WERI-Rb-1 (cell line): ENCODE measurements at regions not wholly inside any gene's neighbourhood (a gene's known extent, or its start where the extent isn't known, plus 50 kb on each side); places are given as distances from the start of the nearest gene placed in this dataset.
A peak's percentile ranks its signal among the peaks of the same experiment; 100 is the strongest.

Experiments
- DNase-seq: peaks from one replicate; pipeline ENCODE4 v3.0.0-alpha.2; 2020
- H3K27ac ChIP-seq: fragments of 250-450 bp; sonication (Bioruptor Pico); 2 replicates; pipeline ENCODE4 v1.5.1; 2020; ENCODE audit warnings: mild to moderate bottlenecking, moderate library complexity
- H3K27me3 ChIP-seq: fragments of 250-450 bp; sonication (Bioruptor Pico); 2 replicates; pipeline ENCODE4 v1.5.1; 2021; ENCODE audit warnings: mild to moderate bottlenecking, low read depth, moderate library complexity; ENCODE audit not compliant: insufficient read depth, severe bottlenecking
- H3K36me3 ChIP-seq: fragments of 250-450 bp; sonication (Bioruptor Pico); 2 replicates; pipeline ENCODE4 v1.5.1; 2020; ENCODE audit warnings: mild to moderate bottlenecking, moderate library complexity
- H3K4me3 ChIP-seq: 2 replicates; pipeline ENCODE4 v1.5.1; 2011; ENCODE audit warnings: low read depth, mild to moderate bottlenecking, control low read depth, low read length
- H3K9me3 ChIP-seq: fragments of 250-450 bp; sonication (Bioruptor Pico); 2 replicates; pipeline ENCODE4 v1.5.1; 2021; ENCODE audit warnings: mild to moderate bottlenecking, moderate library complexity; ENCODE audit not compliant: severe bottlenecking
- TF ChIP-seq, protein P1 (sequence below): IDR thresholded peaks from 2 replicates; pipeline ENCODE4 v1.5.1; 2011; ENCODE audit warnings: low read depth, mild to moderate bottlenecking, control low read depth, inconsistent platforms, low read length

DNA sequence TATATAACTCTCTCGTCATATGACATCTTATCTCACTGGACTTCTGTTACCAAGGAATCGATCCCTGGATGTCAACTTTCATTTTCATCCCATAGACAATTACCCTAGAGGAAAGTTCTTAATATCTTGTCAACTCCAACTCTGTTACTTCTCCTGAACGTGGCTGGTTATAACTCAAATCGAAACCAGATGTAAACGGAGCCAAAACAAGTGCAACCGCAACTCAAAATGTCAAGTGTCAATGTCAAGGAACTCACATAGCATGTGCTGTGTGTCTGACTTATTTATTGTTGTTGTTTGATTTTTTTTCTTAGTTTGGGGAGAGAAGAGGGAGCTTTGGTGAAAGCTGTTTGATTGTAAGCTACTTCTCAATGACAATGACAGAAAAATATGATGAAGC is 108.6 kb downstream of the VIP start:
- Histone ChIP-seq H3K27ac (no peak overlapping the region), H3K27me3 (peaks cover 7% of the 10 kb centered on the region), H3K4me3 (no peak overlapping the region), H3K9me3 (no peaks in the 10 kb centered on the region), H3K36me3 (no peaks in the 10 kb centered on the region)
- TF ChIP-seq, protein P1, sequence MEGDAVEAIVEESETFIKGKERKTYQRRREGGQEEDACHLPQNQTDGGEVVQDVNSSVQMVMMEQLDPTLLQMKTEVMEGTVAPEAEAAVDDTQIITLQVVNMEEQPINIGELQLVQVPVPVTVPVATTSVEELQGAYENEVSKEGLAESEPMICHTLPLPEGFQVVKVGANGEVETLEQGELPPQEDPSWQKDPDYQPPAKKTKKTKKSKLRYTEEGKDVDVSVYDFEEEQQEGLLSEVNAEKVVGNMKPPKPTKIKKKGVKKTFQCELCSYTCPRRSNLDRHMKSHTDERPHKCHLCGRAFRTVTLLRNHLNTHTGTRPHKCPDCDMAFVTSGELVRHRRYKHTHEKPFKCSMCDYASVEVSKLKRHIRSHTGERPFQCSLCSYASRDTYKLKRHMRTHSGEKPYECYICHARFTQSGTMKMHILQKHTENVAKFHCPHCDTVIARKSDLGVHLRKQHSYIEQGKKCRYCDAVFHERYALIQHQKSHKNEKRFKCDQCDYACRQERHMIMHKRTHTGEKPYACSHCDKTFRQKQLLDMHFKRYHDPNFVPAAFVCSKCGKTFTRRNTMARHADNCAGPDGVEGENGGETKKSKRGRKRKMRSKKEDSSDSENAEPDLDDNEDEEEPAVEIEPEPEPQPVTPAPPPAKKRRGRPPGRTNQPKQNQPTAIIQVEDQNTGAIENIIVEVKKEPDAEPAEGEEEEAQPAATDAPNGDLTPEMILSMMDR = no peak
- no peak for DNase-seq

DNA sequence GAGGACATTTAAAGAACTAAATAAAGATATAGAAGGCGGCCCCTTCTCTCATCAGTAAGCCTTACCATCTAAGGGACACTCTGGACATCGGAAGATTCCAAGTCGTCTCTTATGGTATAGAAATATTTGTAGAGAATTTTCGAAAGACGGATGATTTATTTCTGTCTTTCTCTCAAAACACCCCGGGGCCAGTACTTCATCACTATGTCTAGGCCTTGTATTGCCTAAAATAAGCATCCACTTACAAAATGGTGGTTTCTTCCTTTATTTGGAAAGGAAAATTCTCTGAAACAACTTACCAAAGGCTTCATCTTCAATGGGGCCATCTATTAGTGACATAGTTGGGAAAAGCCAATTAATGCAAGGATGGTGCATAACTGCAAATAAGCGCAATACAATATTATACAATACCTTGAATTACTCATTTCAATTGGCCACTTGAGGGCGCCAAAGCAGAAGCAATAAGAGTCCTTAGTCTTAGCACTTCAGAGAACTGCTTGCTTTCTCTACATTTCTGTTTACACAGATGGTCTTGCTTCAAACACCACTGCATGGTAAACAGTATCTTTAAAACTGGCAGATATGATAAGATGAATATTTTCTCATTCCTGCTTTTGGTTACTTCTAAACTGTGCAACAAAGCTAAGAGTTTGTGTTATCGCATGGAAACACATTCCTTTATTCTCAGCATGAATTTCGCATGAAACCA is 113.2 kb downstream of the VIP start:
- H3K27ac ChIP-seq = no peak overlapping the region
- DNase-seq = peak; percentile 58
- H3K4me3 ChIP-seq = no peak overlapping the region
- H3K27me3 ChIP-seq = peaks cover 2% of the 10 kb centered on the region
- TF ChIP-seq, protein P1 = peak; percentile 47
- no peaks in the 10 kb centered on the region for H3K9me3 ChIP-seq
- no peaks in the 10 kb centered on the region for H3K36me3 ChIP-seq

DNA sequence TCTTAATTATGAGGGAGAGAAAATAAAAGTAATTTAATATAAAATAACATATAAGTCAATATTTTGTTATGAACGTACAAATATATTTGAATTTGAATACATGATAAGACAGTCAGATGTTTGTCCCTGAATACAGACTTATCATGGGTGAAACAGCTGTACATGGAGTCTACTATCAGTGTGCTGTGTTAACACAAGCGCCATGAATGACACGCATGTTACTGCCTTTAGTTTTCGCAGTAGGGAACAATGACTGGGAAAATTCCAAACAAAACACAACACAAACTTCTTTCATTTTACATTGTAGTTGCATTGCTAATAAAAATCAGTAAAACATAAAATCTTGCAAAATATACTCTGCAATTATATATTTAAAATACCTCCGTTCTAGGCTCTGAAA is 108.6 kb downstream of the FBXO5 start:
- no peak overlapping the region for H3K27ac ChIP-seq
- no peaks in the 10 kb centered on the region for H3K27me3 ChIP-seq
- no peak overlapping the region for H3K4me3 ChIP-seq
- H3K36me3 ChIP-seq = no peaks in the 10 kb centered on the region
- no peak for DNase-seq
- no peaks in the 10 kb centered on the region for H3K9me3 ChIP-seq
- TF ChIP-seq, protein P1 = no peak

DNA sequence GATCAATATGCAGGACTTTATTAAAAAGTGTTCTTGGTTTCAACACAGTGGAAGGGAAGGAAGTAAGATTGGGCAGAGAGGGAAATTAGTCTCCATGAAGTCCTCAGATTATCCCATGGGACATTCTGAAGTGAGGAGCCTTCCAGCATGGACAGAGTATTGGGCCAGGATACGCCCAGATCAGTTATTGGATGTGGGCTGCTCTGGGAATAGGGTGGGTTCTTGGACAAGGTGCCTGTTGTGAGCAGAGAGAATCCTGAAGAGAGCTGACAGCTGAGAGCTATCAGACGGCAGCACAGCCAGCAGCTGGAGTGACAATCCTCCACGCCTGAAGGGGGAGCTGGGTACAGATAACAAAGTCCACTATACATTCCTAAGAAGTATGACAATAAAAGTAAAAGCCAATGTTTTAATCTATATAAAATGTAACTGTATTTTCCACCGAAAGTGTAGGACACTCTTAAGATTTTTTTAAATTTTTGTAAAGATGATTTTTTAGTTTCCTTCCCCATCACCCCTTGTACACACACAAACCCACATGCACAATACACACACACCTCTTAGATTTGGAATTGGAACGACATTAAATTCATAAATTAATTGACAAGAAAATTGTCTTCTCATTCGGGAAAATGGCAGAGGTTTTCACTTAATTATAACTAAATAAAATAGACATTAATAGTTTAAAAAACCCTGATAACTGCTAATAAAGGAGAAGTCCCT is 107.8 kb downstream of the FBXO5 start:
- Histone ChIP-seq H3K27me3 (no peaks in the 10 kb centered on the region), H3K4me3 (no peak overlapping the region), H3K9me3 (no peaks in the 10 kb centered on the region), H3K27ac (no peak overlapping the region), H3K36me3 (no peaks in the 10 kb centered on the region)
- TF ChIP-seq, protein P1 = no peak
- DNase-seq = no peak

DNA sequence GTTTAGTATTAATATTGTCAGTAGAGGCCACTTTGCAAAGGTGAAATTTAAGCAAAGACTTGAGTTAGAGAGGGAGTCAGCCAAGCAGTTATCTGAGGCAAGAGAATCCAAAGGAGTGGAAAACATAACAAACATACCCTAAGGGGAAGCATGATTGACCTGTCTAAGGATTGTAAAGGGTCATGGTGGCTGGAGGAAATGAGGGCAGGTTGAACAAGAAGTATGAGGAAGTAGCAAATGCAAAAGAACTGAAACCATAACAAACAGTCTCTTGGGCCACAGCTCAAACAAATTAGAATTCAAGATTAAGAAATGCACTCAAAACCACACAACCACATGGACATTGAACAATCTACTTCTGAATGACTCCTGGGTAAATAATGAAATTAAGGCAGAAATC is 103.2 kb downstream of the FBXO5 start:
- Histone ChIP-seq H3K4me3 (no peak overlapping the region), H3K27me3 (no peaks in the 10 kb centered on the region), H3K9me3 (peaks cover 3% of the 10 kb centered on the region), H3K36me3 (no peaks in the 10 kb centered on the region), H3K27ac (no peak overlapping the region)
- DNase-seq = no peak
- TF ChIP-seq, protein P1 = no peak

DNA sequence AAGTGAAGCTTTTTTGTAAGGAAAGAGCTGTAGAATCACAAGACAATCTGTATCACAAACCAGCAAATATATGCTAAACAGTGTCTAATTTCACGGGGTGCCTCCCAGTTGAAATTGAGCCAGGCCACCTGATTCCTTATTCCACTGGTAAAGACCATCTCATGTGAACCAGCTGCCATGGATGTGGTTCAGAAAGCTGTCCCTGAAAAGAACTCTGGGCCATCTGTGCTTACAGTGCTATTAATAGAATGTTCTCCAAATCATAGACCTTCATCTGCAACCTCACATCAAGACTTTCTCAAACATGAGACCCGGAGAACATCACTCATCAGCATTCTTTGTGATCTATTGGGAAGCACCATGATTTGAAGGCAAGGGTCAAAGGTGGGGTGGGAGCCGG is 89.7 kb downstream of the FBXO5 start:
- Histone ChIP-seq H3K36me3 (no peaks in the 10 kb centered on the region), H3K4me3 (no peak overlapping the region), H3K27me3 (peaks cover 5% of the 10 kb centered on the region), H3K9me3 (no peaks in the 10 kb centered on the region), H3K27ac (no peak overlapping the region)
- DNase-seq = no peak
- TF ChIP-seq, protein P1 = no peak
